GM23248 (cell line): ENCODE measurements at regions not wholly inside any gene's neighbourhood (a gene's known extent, or its start where the extent isn't known, plus 50 kb on each side); places are given as distances from the start of the nearest gene placed in this dataset.

Experiments
- EZH2 ChIP-seq: fragments of 200-600 bp; sonication (generic); IDR thresholded peaks from 2 replicates; pipeline ENCODE4 v1.6.1; 2018; ENCODE audit warnings: antibody characterized with exemption, mild to moderate bottlenecking; ENCODE audit not compliant: insufficient read depth, poor library complexity, severe bottlenecking
- EZH2phosphoT487 ChIP-seq: fragments of 200-600 bp; sonication (generic); IDR thresholded peaks from 2 replicates; pipeline ENCODE4 v1.6.1; 2018; ENCODE audit warnings: antibody characterized with exemption, moderate library complexity, mild to moderate bottlenecking, low read depth; ENCODE audit not compliant: insufficient read depth

- TF ChIP-seq EZH2 (no peak), EZH2phosphoT487 (no peak)
Observed at GRCh38 chr1:182002570-182002969, 58.9 kb downstream of the ZNF648 start.
